Liver (tissue), 8 donors: ENCODE measurements at regions not wholly inside any gene's neighbourhood (a gene's known extent, or its start where the extent isn't known, plus 50 kb on each side); places are given as distances from the start of the nearest gene placed in this dataset.

ENCODE experiments used
- DNase-seq: peaks from one replicate; pipeline ENCODE4 v3.0.0-alpha.2; 2017; ENCODE audit warnings: low spot score
- H3K27ac ChIP-seq, 2 donors: one replicate each; pipeline ENCODE4 v1.7.0; 2013; ENCODE audit warnings: inconsistent platforms in 2 of 2, low read length in 2 of 2, control low read depth in 1 of 2, low read depth in 1 of 2, mild to moderate bottlenecking in 1 of 2
- H3K27me3 ChIP-seq, 4 donors: one replicate each; pipeline versions ENCODE4 v1.6.1 to v1.7.0; 2013; ENCODE audit warnings: low read length in 3 of 4, inconsistent platforms in 1 of 4, mild to moderate bottlenecking in 1 of 4, moderate library complexity in 1 of 4; ENCODE audit not compliant: control insufficient read depth in 4 of 4, insufficient read depth in 4 of 4
- H3K36me3 ChIP-seq, 4 donors: one replicate each; pipeline versions ENCODE4 v1.6.1 to v1.7.0; 2013; ENCODE audit warnings: low read length in 3 of 4, mild to moderate bottlenecking in 3 of 4, low read depth in 1 of 4, moderate library complexity in 1 of 4; ENCODE audit not compliant: control insufficient read depth in 4 of 4, insufficient read depth in 3 of 4
- H3K4me1 ChIP-seq, 4 donors: one replicate each; pipeline versions ENCODE4 v1.6.1 to v1.7.0; 2013; ENCODE audit warnings: low read length in 3 of 4, mild to moderate bottlenecking in 3 of 4, moderate library complexity in 1 of 4; ENCODE audit not compliant: control insufficient read depth in 4 of 4, insufficient read depth in 4 of 4
- H3K4me3 ChIP-seq, 3 donors: one replicate each; pipeline versions ENCODE4 v1.6.1 to v1.7.0; 2013; ENCODE audit warnings: low read length in 3 of 3, control low read depth in 1 of 3, low read depth in 1 of 3, mild to moderate bottlenecking in 1 of 3
- H3K9ac ChIP-seq, 2 donors: one replicate each; pipeline ENCODE4 v1.7.0; 2013; ENCODE audit warnings: low read length in 2 of 2, mild to moderate bottlenecking in 2 of 2, moderate library complexity in 2 of 2, control low read depth in 1 of 2, low read depth in 1 of 2
- H3K9me3 ChIP-seq, 4 donors: one replicate each; pipeline versions ENCODE4 v1.6.1 to v1.7.0; 2013; ENCODE audit warnings: low read length in 3 of 4; ENCODE audit not compliant: control insufficient read depth in 4 of 4
- EGR1 ChIP-seq, 2 donors: IDR thresholded peaks; 2 replicates each; pipeline ENCODE4 v1.6.1; 2016 to 2018; ENCODE audit warnings: antibody characterized with exemption in 2 of 2, low read depth in 2 of 2
- FOXA1 ChIP-seq: IDR thresholded peaks from 2 replicates; pipeline ENCODE4 v1.6.1; 2016; ENCODE audit warnings: antibody characterized with exemption
- FOXA2 ChIP-seq: IDR thresholded peaks from 2 replicates; pipeline ENCODE4 v1.6.1; 2016; ENCODE audit warnings: antibody characterized with exemption
- GABPA ChIP-seq, 2 donors: IDR thresholded peaks in 1 of 2; conservative IDR thresholded peaks in 1 of 2; 2 replicates each; pipeline ENCODE4 v1.6.1; 2016; ENCODE audit warnings: antibody characterized with exemption in 2 of 2, mild to moderate bottlenecking in 1 of 2, moderate library complexity in 1 of 2
- HNF4A ChIP-seq, 2 donors: conservative IDR thresholded peaks; 2 replicates each; pipeline ENCODE4 v1.6.1; 2016; ENCODE audit warnings: antibody characterized with exemption in 2 of 2, mild to moderate bottlenecking in 2 of 2
- HNF4G ChIP-seq: IDR thresholded peaks from 2 replicates; pipeline ENCODE4 v1.6.1; 2016; ENCODE audit warnings: antibody characterized with exemption
- JUND ChIP-seq, 2 donors: IDR thresholded peaks; 2 replicates each; pipeline ENCODE4 v1.6.1; 2016; ENCODE audit warnings: antibody characterized with exemption in 2 of 2
- MAX ChIP-seq: IDR thresholded peaks from 2 replicates; pipeline ENCODE4 v1.6.1; 2016; ENCODE audit warnings: antibody characterized with exemption
- NR2F2 ChIP-seq: IDR thresholded peaks from 2 replicates; pipeline ENCODE4 v1.6.1; 2016; ENCODE audit warnings: antibody characterized with exemption
- RAD21 ChIP-seq, 2 donors: IDR thresholded peaks; 2 replicates each; pipeline ENCODE4 v1.6.1; 2016; ENCODE audit warnings: antibody characterized with exemption in 2 of 2, mild to moderate bottlenecking in 2 of 2
- RXRA ChIP-seq, 2 donors: IDR thresholded peaks; 2 replicates each; pipeline ENCODE4 v1.6.1; 2017 to 2018; ENCODE audit warnings: antibody characterized with exemption in 2 of 2, mild to moderate bottlenecking in 1 of 2
- SP1 ChIP-seq: IDR thresholded peaks from 2 replicates; pipeline ENCODE4 v1.6.1; 2018; ENCODE audit warnings: antibody characterized with exemption, mild to moderate bottlenecking
- TAF1 ChIP-seq: conservative IDR thresholded peaks from 2 replicates; pipeline ENCODE4 v1.6.1; 2016; ENCODE audit warnings: antibody characterized with exemption, mild to moderate bottlenecking
- YY1 ChIP-seq: IDR thresholded peaks from 2 replicates; pipeline ENCODE4 v1.6.1; 2016; ENCODE audit warnings: antibody characterized with exemption, mild to moderate bottlenecking
- WGBS: extraction: QIAGEN DNeasy Blood & Tissue Kit; methylation state at CpG from one replicate; pipeline ENCODE4 v1.1.7; 2013; 5-methylcytosine and 5-hydroxymethylcytosine counted together
- TF ChIP-seq, protein P1 (sequence below): IDR thresholded peaks from 2 replicates; pipeline ENCODE4 v1.6.1; 2016; ENCODE audit warnings: antibody characterized with exemption
- TF ChIP-seq, protein P2 (sequence below): IDR thresholded peaks from 2 replicates; pipeline ENCODE4 v1.6.1; 2016; ENCODE audit warnings: antibody characterized with exemption
- TF ChIP-seq, protein P3 (sequence below): fragments of 150-350 bp; IDR thresholded peaks from 2 replicates; pipeline ENCODE4 v1.5.1; 2017; ENCODE audit warnings: improper control_type of control experiment, low read depth, low read length; ENCODE audit not compliant: missing input control
- TF ChIP-seq, protein P4 (sequence below): IDR thresholded peaks from 2 replicates; pipeline ENCODE4 v1.6.1; 2016; ENCODE audit warnings: antibody characterized with exemption, mild to moderate bottlenecking
- donor health status: healthy.
- donor health status: healthy.
- donor health status: healthy.
- donor health status: healthy.
- donor health status: healthy.

- TF ChIP-seq, protein P1, sequence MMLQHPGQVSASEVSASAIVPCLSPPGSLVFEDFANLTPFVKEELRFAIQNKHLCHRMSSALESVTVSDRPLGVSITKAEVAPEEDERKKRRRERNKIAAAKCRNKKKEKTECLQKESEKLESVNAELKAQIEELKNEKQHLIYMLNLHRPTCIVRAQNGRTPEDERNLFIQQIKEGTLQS: no peak
- no peak for TF ChIP-seq TAF1
- TF ChIP-seq HNF4A (conservative IDR thresholded peaks at IDR 0.05): no peak
Observed at GRCh38 chr3:30188713-30189112, 417.7 kb upstream of the TGFBR2 start (continued).

- Histone ChIP-seq H3K9me3 (no peaks in the 10 kb centered on the region), H3K4me3 (no peak overlapping the region), H3K4me1 (no peaks in the 10 kb centered on the region), H3K27me3 (no peaks in the 10 kb centered on the region), H3K36me3 (no peaks in the 10 kb centered on the region), H3K27ac (no peak overlapping the region), H3K9ac (no peak overlapping the region)
- no peak for TF ChIP-seq JUND (IDR thresholded peaks at IDR 0.05)
- TF ChIP-seq NR2F2: no peak
- TF ChIP-seq EGR1 (IDR thresholded peaks at IDR 0.05; ENCODE audit: low read depth in 2 of 2): no peak
- TF ChIP-seq, protein P2, sequence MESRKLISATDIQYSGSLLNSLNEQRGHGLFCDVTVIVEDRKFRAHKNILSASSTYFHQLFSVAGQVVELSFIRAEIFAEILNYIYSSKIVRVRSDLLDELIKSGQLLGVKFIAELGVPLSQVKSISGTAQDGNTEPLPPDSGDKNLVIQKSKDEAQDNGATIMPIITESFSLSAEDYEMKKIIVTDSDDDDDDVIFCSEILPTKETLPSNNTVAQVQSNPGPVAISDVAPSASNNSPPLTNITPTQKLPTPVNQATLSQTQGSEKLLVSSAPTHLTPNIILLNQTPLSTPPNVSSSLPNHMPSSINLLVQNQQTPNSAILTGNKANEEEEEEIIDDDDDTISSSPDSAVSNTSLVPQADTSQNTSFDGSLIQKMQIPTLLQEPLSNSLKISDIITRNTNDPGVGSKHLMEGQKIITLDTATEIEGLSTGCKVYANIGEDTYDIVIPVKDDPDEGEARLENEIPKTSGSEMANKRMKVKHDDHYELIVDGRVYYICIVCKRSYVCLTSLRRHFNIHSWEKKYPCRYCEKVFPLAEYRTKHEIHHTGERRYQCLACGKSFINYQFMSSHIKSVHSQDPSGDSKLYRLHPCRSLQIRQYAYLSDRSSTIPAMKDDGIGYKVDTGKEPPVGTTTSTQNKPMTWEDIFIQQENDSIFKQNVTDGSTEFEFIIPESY: no peak
- TF ChIP-seq, protein P1: no peak
- TF ChIP-seq SP1: no peak
- WGBS: 87% methylated on average over 3 of the region's 3 CpGs
- no peak for DNase-seq
Observed at GRCh38 chr3:30189900-30190299, 416.5 kb upstream of the TGFBR2 start.

DNA sequence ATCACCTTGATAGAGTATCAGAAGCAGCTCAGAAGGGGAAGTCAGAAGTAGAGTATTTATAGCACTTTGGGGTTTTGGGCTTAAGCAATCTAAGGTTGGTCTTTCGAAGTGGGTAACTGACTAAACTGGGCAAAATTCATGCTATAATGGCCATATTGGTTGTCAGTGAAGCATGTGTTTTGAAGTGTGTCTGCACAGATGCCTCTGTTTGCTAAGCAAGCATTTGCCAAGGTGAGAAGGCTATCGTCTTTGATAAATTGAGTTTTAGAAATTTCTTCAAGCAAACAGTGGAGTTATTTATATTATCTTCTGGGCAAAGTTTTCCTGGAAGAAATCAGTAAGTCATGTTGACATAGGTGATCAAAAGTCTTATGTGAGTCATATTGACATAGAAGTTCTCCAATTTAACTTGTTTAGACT, 412.8 kb upstream of the TGFBR2 start:
- Histone ChIP-seq H3K4me3 (no peak overlapping the region), H3K4me1 (no peaks in the 10 kb centered on the region), H3K27me3 (no peaks in the 10 kb centered on the region), H3K27ac (no peak overlapping the region), H3K9ac (no peak overlapping the region), H3K36me3 (no peaks in the 10 kb centered on the region), H3K9me3 (no peaks in the 10 kb centered on the region)
- WGBS: 51% methylated on average over 2 of the region's 2 CpGs
- DNase-seq: no peak
- no peak for TF ChIP-seq HNF4G
- TF ChIP-seq, protein P3, sequence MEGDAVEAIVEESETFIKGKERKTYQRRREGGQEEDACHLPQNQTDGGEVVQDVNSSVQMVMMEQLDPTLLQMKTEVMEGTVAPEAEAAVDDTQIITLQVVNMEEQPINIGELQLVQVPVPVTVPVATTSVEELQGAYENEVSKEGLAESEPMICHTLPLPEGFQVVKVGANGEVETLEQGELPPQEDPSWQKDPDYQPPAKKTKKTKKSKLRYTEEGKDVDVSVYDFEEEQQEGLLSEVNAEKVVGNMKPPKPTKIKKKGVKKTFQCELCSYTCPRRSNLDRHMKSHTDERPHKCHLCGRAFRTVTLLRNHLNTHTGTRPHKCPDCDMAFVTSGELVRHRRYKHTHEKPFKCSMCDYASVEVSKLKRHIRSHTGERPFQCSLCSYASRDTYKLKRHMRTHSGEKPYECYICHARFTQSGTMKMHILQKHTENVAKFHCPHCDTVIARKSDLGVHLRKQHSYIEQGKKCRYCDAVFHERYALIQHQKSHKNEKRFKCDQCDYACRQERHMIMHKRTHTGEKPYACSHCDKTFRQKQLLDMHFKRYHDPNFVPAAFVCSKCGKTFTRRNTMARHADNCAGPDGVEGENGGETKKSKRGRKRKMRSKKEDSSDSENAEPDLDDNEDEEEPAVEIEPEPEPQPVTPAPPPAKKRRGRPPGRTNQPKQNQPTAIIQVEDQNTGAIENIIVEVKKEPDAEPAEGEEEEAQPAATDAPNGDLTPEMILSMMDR: no peak
- TF ChIP-seq NR2F2: no peak
- TF ChIP-seq, protein P1: no peak
- no peak for TF ChIP-seq RAD21 (IDR thresholded peaks at IDR 0.05)
- TF ChIP-seq FOXA1: no peak
- no peak for TF ChIP-seq GABPA (IDR thresholded peaks at IDR 0.05 in 1 of 2, conservative IDR thresholded peaks at IDR 0.05 in 1 of 2)
- no peak for TF ChIP-seq MAX
- TF ChIP-seq RXRA (IDR thresholded peaks at IDR 0.05): no peak
- TF ChIP-seq JUND (IDR thresholded peaks at IDR 0.05): no peak
- no peak for TF ChIP-seq YY1
- no peak for TF ChIP-seq TAF1
- TF ChIP-seq EGR1 (IDR thresholded peaks at IDR 0.05; ENCODE audit: low read depth in 2 of 2): no peak
- TF ChIP-seq, protein P2: no peak
- TF ChIP-seq, protein P4, sequence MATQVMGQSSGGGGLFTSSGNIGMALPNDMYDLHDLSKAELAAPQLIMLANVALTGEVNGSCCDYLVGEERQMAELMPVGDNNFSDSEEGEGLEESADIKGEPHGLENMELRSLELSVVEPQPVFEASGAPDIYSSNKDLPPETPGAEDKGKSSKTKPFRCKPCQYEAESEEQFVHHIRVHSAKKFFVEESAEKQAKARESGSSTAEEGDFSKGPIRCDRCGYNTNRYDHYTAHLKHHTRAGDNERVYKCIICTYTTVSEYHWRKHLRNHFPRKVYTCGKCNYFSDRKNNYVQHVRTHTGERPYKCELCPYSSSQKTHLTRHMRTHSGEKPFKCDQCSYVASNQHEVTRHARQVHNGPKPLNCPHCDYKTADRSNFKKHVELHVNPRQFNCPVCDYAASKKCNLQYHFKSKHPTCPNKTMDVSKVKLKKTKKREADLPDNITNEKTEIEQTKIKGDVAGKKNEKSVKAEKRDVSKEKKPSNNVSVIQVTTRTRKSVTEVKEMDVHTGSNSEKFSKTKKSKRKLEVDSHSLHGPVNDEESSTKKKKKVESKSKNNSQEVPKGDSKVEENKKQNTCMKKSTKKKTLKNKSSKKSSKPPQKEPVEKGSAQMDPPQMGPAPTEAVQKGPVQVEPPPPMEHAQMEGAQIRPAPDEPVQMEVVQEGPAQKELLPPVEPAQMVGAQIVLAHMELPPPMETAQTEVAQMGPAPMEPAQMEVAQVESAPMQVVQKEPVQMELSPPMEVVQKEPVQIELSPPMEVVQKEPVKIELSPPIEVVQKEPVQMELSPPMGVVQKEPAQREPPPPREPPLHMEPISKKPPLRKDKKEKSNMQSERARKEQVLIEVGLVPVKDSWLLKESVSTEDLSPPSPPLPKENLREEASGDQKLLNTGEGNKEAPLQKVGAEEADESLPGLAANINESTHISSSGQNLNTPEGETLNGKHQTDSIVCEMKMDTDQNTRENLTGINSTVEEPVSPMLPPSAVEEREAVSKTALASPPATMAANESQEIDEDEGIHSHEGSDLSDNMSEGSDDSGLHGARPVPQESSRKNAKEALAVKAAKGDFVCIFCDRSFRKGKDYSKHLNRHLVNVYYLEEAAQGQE: no peak
- TF ChIP-seq SP1: no peak
- no peak for TF ChIP-seq FOXA2
